ENCODE measurements at regions not wholly inside any gene's neighbourhood (a gene's known extent, or its start where the extent isn't known, plus 50 kb on each side); places are given as distances from the start of the nearest gene placed in this dataset.

- Histone ChIP-seq H3K79me1 (ENCODE audit: low read length) (no peaks in the 10 kb centered on the region), H3K56ac (ENCODE audit: low read length) (no peak overlapping the region), H3K4ac (ENCODE audit: low read depth, low read length) (no peak overlapping the region), H3K79me2 (ENCODE audit: control insufficient read depth, insufficient read depth, low read length) (no peaks in the 10 kb centered on the region), H2BK15ac (replicated peaks; ENCODE audit: low read depth) (no peak overlapping the region), H3K4me3 (ENCODE audit: low read length) (no peak overlapping the region), H4K5ac (ENCODE audit: low read length) (no peak overlapping the region), H2BK120ac (ENCODE audit: low read depth, low read length) (no peak overlapping the region), H4K8ac (ENCODE audit: low read depth, low read length) (no peak overlapping the region), H3K18ac (ENCODE audit: low read length) (no peak overlapping the region), H2AK5ac (ENCODE audit: low read length) (no peak overlapping the region), H3K23ac (ENCODE audit: low read length) (no peak overlapping the region), H3K36me3 (ENCODE audit: control insufficient read depth, insufficient read depth, low read length) (no peaks in the 10 kb centered on the region), H2BK5ac (ENCODE audit: low read length) (no peak overlapping the region), H3K27me3 (ENCODE audit: insufficient read depth, low read length, poor library complexity) (no peaks in the 10 kb centered on the region), H3K9ac (ENCODE audit: low read length) (no peak overlapping the region), H3K4me1 (ENCODE audit: control insufficient read depth, low read depth, low read length) (no peaks in the 10 kb centered on the region), H3K4me2 (ENCODE audit: low read length) (no peak overlapping the region), H3K27ac (ENCODE audit: low read depth, low read length) (no peak overlapping the region)
- no peak for DNase-seq
- WGBS (ENCODE audit: extremely low coverage, insufficient coverage, low lambda C conversion rate): no CpG with 5 or more reads among the region's 11 CpGs
Measured at GRCh38 chr2:109680523-109681297, 66.5 kb downstream of the SOWAHC start.

GRCh38 chr2:109681633-109682380 lies 67.6 kb downstream of the SOWAHC start:
- no peak overlapping the region for H4K8ac ChIP-seq (ENCODE audit: low read depth, low read length)
- no peak overlapping the region for H3K23ac ChIP-seq (ENCODE audit: low read length)
- H3K27me3 ChIP-seq (ENCODE audit: insufficient read depth, low read length, poor library complexity): no peaks in the 10 kb centered on the region
- no peaks in the 10 kb centered on the region for H3K79me1 ChIP-seq (ENCODE audit: low read length)
- no peak overlapping the region for H2BK5ac ChIP-seq (ENCODE audit: low read length)
- no peaks in the 10 kb centered on the region for H3K79me2 ChIP-seq (ENCODE audit: control insufficient read depth, insufficient read depth, low read length)
- no CpG with 5 or more reads among the region's 5 CpGs for WGBS (ENCODE audit: extremely low coverage, insufficient coverage, low lambda C conversion rate)
- H3K9ac ChIP-seq (ENCODE audit: low read length): no peak overlapping the region
- H3K56ac ChIP-seq (ENCODE audit: low read length): no peak overlapping the region
- no peak overlapping the region for H2BK15ac ChIP-seq (replicated peaks; ENCODE audit: low read depth)
- H2BK120ac ChIP-seq (ENCODE audit: low read depth, low read length): no peak overlapping the region
- no peak overlapping the region for H3K4ac ChIP-seq (ENCODE audit: low read depth, low read length)
- no peak overlapping the region for H3K4me2 ChIP-seq (ENCODE audit: low read length)
- no peaks in the 10 kb centered on the region for H3K4me1 ChIP-seq (ENCODE audit: control insufficient read depth, low read depth, low read length)
- no peak overlapping the region for H2AK5ac ChIP-seq (ENCODE audit: low read length)
- DNase-seq: no peak
- no peak overlapping the region for H4K5ac ChIP-seq (ENCODE audit: low read length)
- no peak overlapping the region for H3K4me3 ChIP-seq (ENCODE audit: low read length)
- no peak overlapping the region for H3K27ac ChIP-seq (ENCODE audit: low read depth, low read length)
- no peak overlapping the region for H3K18ac ChIP-seq (ENCODE audit: low read length)
- H3K36me3 ChIP-seq (ENCODE audit: control insufficient read depth, insufficient read depth, low read length): no peaks in the 10 kb centered on the region

- H3K27me3 ChIP-seq (ENCODE audit: insufficient read depth, low read length, poor library complexity): no peaks in the 10 kb centered on the region
- no peak overlapping the region for H4K5ac ChIP-seq (ENCODE audit: low read length)
- no peak overlapping the region for H3K56ac ChIP-seq (ENCODE audit: low read length)
- H3K9ac ChIP-seq (ENCODE audit: low read length): no peak overlapping the region
- H3K18ac ChIP-seq (ENCODE audit: low read length): no peak overlapping the region
- H2AK5ac ChIP-seq (ENCODE audit: low read length): no peak overlapping the region
- H3K4me2 ChIP-seq (ENCODE audit: low read length): no peak overlapping the region
- no peak overlapping the region for H3K23ac ChIP-seq (ENCODE audit: low read length)
- no peak overlapping the region for H2BK5ac ChIP-seq (ENCODE audit: low read length)
- no peak overlapping the region for H3K4ac ChIP-seq (ENCODE audit: low read depth, low read length)
- H3K79me1 ChIP-seq (ENCODE audit: low read length): no peaks in the 10 kb centered on the region
- no CpG with 5 or more reads among the region's 8 CpGs for WGBS (ENCODE audit: extremely low coverage, insufficient coverage, low lambda C conversion rate)
- no peak overlapping the region for H3K27ac ChIP-seq (ENCODE audit: low read depth, low read length)
- H2BK15ac ChIP-seq (replicated peaks; ENCODE audit: low read depth): no peak overlapping the region
- H4K8ac ChIP-seq (ENCODE audit: low read depth, low read length): no peak overlapping the region
- DNase-seq: no peak
- H3K4me1 ChIP-seq (ENCODE audit: control insufficient read depth, low read depth, low read length): no peaks in the 10 kb centered on the region
- no peak overlapping the region for H2BK120ac ChIP-seq (ENCODE audit: low read depth, low read length)
- H3K4me3 ChIP-seq (ENCODE audit: low read length): no peak overlapping the region
- no peaks in the 10 kb centered on the region for H3K36me3 ChIP-seq (ENCODE audit: control insufficient read depth, insufficient read depth, low read length)
- H3K79me2 ChIP-seq (ENCODE audit: control insufficient read depth, insufficient read depth, low read length): no peaks in the 10 kb centered on the region
Measured at GRCh38 chr2:109683452-109683851, 69.3 kb downstream of the SOWAHC start.

GRCh38 chr2:109685453-109685852 lies 71.3 kb downstream of the SOWAHC start:
- H4K8ac ChIP-seq (ENCODE audit: low read depth, low read length): no peak overlapping the region
- no peak overlapping the region for H2AK5ac ChIP-seq (ENCODE audit: low read length)
- H3K4me2 ChIP-seq (ENCODE audit: low read length): no peak overlapping the region
- no peaks in the 10 kb centered on the region for H3K79me2 ChIP-seq (ENCODE audit: control insufficient read depth, insufficient read depth, low read length)
- H2BK5ac ChIP-seq (ENCODE audit: low read length): no peak overlapping the region
- no peaks in the 10 kb centered on the region for H3K36me3 ChIP-seq (ENCODE audit: control insufficient read depth, insufficient read depth, low read length)
- no peak overlapping the region for H3K56ac ChIP-seq (ENCODE audit: low read length)
- H2BK120ac ChIP-seq (ENCODE audit: low read depth, low read length): no peak overlapping the region
- DNase-seq: no peak
- H3K27me3 ChIP-seq (ENCODE audit: insufficient read depth, low read length, poor library complexity): no peaks in the 10 kb centered on the region
- H3K9ac ChIP-seq (ENCODE audit: low read length): no peak overlapping the region
- H3K4me1 ChIP-seq (ENCODE audit: control insufficient read depth, low read depth, low read length): peaks cover 4% of the 10 kb centered on the region
- H3K18ac ChIP-seq (ENCODE audit: low read length): no peak overlapping the region
- H3K4me3 ChIP-seq (ENCODE audit: low read length): no peak overlapping the region
- no peak overlapping the region for H2BK15ac ChIP-seq (replicated peaks; ENCODE audit: low read depth)
- no peak overlapping the region for H3K27ac ChIP-seq (ENCODE audit: low read depth, low read length)
- H3K79me1 ChIP-seq (ENCODE audit: low read length): no peaks in the 10 kb centered on the region
- no peak overlapping the region for H3K23ac ChIP-seq (ENCODE audit: low read length)
- no peak overlapping the region for H4K5ac ChIP-seq (ENCODE audit: low read length)
- H3K4ac ChIP-seq (ENCODE audit: low read depth, low read length): no peak overlapping the region
- no CpG with 5 or more reads among the region's 4 CpGs for WGBS (ENCODE audit: extremely low coverage, insufficient coverage, low lambda C conversion rate)

- H2BK15ac ChIP-seq (replicated peaks; ENCODE audit: low read depth): no peak overlapping the region
Measured at GRCh38 chr2:109686921-109687320, 72.8 kb downstream of the SOWAHC start.

More at GRCh38 chr2:109686921-109687320, 72.8 kb downstream of the SOWAHC start:
- Histone ChIP-seq H3K27ac (ENCODE audit: low read depth, low read length) (no peak overlapping the region), H3K4ac (ENCODE audit: low read depth, low read length) (no peak overlapping the region), H4K5ac (ENCODE audit: low read length) (no peak overlapping the region), H3K18ac (ENCODE audit: low read length) (no peak overlapping the region), H3K23ac (ENCODE audit: low read length) (no peak overlapping the region), H3K27me3 (ENCODE audit: insufficient read depth, low read length, poor library complexity) (no peaks in the 10 kb centered on the region), H3K4me1 (ENCODE audit: control insufficient read depth, low read depth, low read length) (peaks cover 5% of the 10 kb centered on the region), H3K9ac (ENCODE audit: low read length) (no peak overlapping the region), H3K4me3 (ENCODE audit: low read length) (no peak overlapping the region), H3K4me2 (ENCODE audit: low read length) (no peak overlapping the region), H3K36me3 (ENCODE audit: control insufficient read depth, insufficient read depth, low read length) (no peaks in the 10 kb centered on the region), H3K79me2 (ENCODE audit: control insufficient read depth, insufficient read depth, low read length) (no peaks in the 10 kb centered on the region), H2BK120ac (ENCODE audit: low read depth, low read length) (no peak overlapping the region), H2AK5ac (ENCODE audit: low read length) (no peak overlapping the region), H3K79me1 (ENCODE audit: low read length) (no peaks in the 10 kb centered on the region), H2BK5ac (ENCODE audit: low read length) (no peak overlapping the region), H4K8ac (ENCODE audit: low read depth, low read length) (no peak overlapping the region), H3K56ac (ENCODE audit: low read length) (no peak overlapping the region)
- no peak for DNase-seq
- WGBS (ENCODE audit: extremely low coverage, insufficient coverage, low lambda C conversion rate): no CpG with 5 or more reads among the region's 4 CpGs

Data from mesendoderm (in vitro differentiated cells).